ENCODE measurements at regions not wholly inside any gene's neighbourhood (a gene's known extent, or its start where the extent isn't known, plus 50 kb on each side); places are given as distances from the start of the nearest gene placed in this dataset.

GRCh38 chr2:57528499-57528898 is 518.1 kb upstream of the VRK2 start:
- Mint-ChIP-seq H3K9me3 (peaks cover 6% of the 10 kb centered on the region), H3K4me1 (ENCODE audit: low read depth) (no peaks in the 10 kb centered on the region), H3K36me3 (ENCODE audit: low read depth) (peaks cover 1% of the 10 kb centered on the region), H3K4me3 (no peak overlapping the region), H3K27me3 (no peaks in the 10 kb centered on the region), H3K27ac (no peak overlapping the region)
- ChIA-PET POLR2A (no interaction called here), CTCF (no interaction called here)
- intact Hi-C loops (cut with micrococcal nuclease) = no loop called here
- no peak for TF ChIP-seq CTCF (IDR thresholded peaks at IDR 0.05)
- ATAC-seq = no peak
- DNase-seq = no peak

GRCh38 chr2:57534358-57534757 is 512.2 kb upstream of the VRK2 start:
- TF ChIP-seq CTCF (IDR thresholded peaks at IDR 0.05) = no peak
- DNase-seq (no peak), ATAC-seq (no peak)
- no peak overlapping the region for H3K27ac Mint-ChIP-seq
- H3K27me3 Mint-ChIP-seq = no peaks in the 10 kb centered on the region
- POLR2A ChIA-PET = interaction anchor here (1.0 kb wide), 1 partner anchor 21 kb away, joined by 3 read pairs; no protein-coding TSS in a partner anchor
- CTCF ChIA-PET = no interaction called here
- intact Hi-C loops (cut with micrococcal nuclease) = no loop called here
- no peaks in the 10 kb centered on the region for H3K36me3 Mint-ChIP-seq (ENCODE audit: low read depth)
- no peaks in the 10 kb centered on the region for H3K9me3 Mint-ChIP-seq
- no peaks in the 10 kb centered on the region for H3K4me1 Mint-ChIP-seq (ENCODE audit: low read depth)
- H3K4me3 Mint-ChIP-seq = no peak overlapping the region

GRCh38 chr2:57536535-57537231 is 509.9 kb upstream of the VRK2 start:
- TF ChIP-seq CTCF (IDR thresholded peaks at IDR 0.05) = no peak
- Mint-ChIP-seq H3K9me3 (no peaks in the 10 kb centered on the region), H3K4me3 (no peak overlapping the region), H3K27ac (no peak overlapping the region), H3K4me1 (ENCODE audit: low read depth) (no peaks in the 10 kb centered on the region), H3K27me3 (no peaks in the 10 kb centered on the region), H3K36me3 (ENCODE audit: low read depth) (no peaks in the 10 kb centered on the region)
- ATAC-seq (no peak), DNase-seq (no peak)
- POLR2A ChIA-PET = no interaction called here
- intact Hi-C loops (cut with micrococcal nuclease) = no loop called here
- CTCF ChIA-PET = no interaction called here

GRCh38 chr2:57539761-57540160 is 506.8 kb upstream of the VRK2 start:
- ATAC-seq (no peak), DNase-seq (no peak)
- Mint-ChIP-seq H3K4me1 (ENCODE audit: low read depth) (no peaks in the 10 kb centered on the region), H3K27ac (no peak overlapping the region), H3K36me3 (ENCODE audit: low read depth) (no peaks in the 10 kb centered on the region), H3K27me3 (no peaks in the 10 kb centered on the region), H3K4me3 (no peak overlapping the region), H3K9me3 (no peaks in the 10 kb centered on the region)
- ChIA-PET CTCF (no interaction called here), POLR2A (no interaction called here)
- intact Hi-C loops (cut with micrococcal nuclease) = no loop called here
- TF ChIP-seq CTCF (IDR thresholded peaks at IDR 0.05) = no peak

- intact Hi-C loops (cut with micrococcal nuclease) = no loop called here
- H3K36me3 Mint-ChIP-seq (ENCODE audit: low read depth) = no peaks in the 10 kb centered on the region
- no peaks in the 10 kb centered on the region for H3K9me3 Mint-ChIP-seq
- H3K27me3 Mint-ChIP-seq = no peaks in the 10 kb centered on the region
- DNase-seq (no peak), ATAC-seq (no peak)
- ChIA-PET CTCF (no interaction called here), POLR2A (no interaction called here)
- no peaks in the 10 kb centered on the region for H3K4me1 Mint-ChIP-seq (ENCODE audit: low read depth)
- no peak overlapping the region for H3K4me3 Mint-ChIP-seq
- H3K27ac Mint-ChIP-seq = no peak overlapping the region
- no peak for TF ChIP-seq CTCF (IDR thresholded peaks at IDR 0.05)
Measured at GRCh38 chr2:57542081-57542480, 504.5 kb upstream of the VRK2 start.

Data from activated CD8-positive, alpha-beta T cell treated with anti-CD3 and anti-CD28 coated beads for 36 hours (primary cell).